Keratinocyte (primary cell): ENCODE measurements at regions not wholly inside any gene's neighbourhood (a gene's known extent, or its start where the extent isn't known, plus 50 kb on each side); places are given as distances from the start of the nearest gene placed in this dataset.

ENCODE experiments used
- DNase-seq: peaks from one replicate; pipeline ENCODE4 v3.0.0-alpha.2; 2011; ENCODE audit warnings: low read depth, missing footprints, low spot score
- FAIRE-seq: peaks from 2 replicates; lab custom pipeline; 2011; peaks lifted over from hg19 to GRCh38; lab: Jason Lieb, UNC
- H2AFZ ChIP-seq: 2 replicates; pipeline ENCODE4 v1.6.0; 2012; ENCODE audit warnings: low read length, control low read depth, inconsistent platforms; ENCODE audit not compliant: control insufficient read depth
- H3K27ac ChIP-seq: 2 replicates; pipeline ENCODE4 v1.5.1; 2011; ENCODE audit warnings: low read length; ENCODE audit not compliant: control insufficient read depth, insufficient read depth
- H3K27me3 ChIP-seq: 3 replicates; pipeline ENCODE4 v1.6.0; 2011; ENCODE audit warnings: low read length; ENCODE audit not compliant: control insufficient read depth, insufficient read depth; ENCODE audit errors: extremely low read depth
- H3K36me3 ChIP-seq, 2 experiments: 2 replicates in 1 of 2; 3 replicates in 1 of 2; pipeline ENCODE4 v1.5.1; 2011; ENCODE audit warnings: low read length in 2 of 2, mild to moderate bottlenecking in 1 of 2; ENCODE audit not compliant: control insufficient read depth in 2 of 2, insufficient read depth in 2 of 2; ENCODE audit errors: extremely low read depth in 1 of 2
- H3K4me1 ChIP-seq: 3 replicates; pipeline ENCODE4 v1.5.1; 2011; ENCODE audit warnings: low read length; ENCODE audit not compliant: control insufficient read depth, insufficient read depth; ENCODE audit errors: extremely low read depth
- H3K4me2 ChIP-seq: 3 replicates; pipeline ENCODE4 v1.6.0; 2011; ENCODE audit warnings: low read depth, low read length; ENCODE audit not compliant: control insufficient read depth, insufficient read depth; ENCODE audit errors: extremely low read depth
- H3K4me3 ChIP-seq, 3 experiments: fragments of 200-600 bp in 1 of 3; sonication (generic) in 1 of 3; 2 replicates in 2 of 3; 3 replicates in 1 of 3; pipeline ENCODE4 v1.5.1; 2011 to 2016; ENCODE audit warnings: low read length in 3 of 3, mild to moderate bottlenecking in 3 of 3, control low read depth in 2 of 3, inconsistent platforms in 1 of 3, low read depth in 1 of 3, mixed read lengths in 1 of 3, mixed run types in 1 of 3, moderate library complexity in 1 of 3; ENCODE audit not compliant: control insufficient read depth in 2 of 3, insufficient read depth in 2 of 3; ENCODE audit errors: extremely low read depth in 1 of 3
- H3K79me2 ChIP-seq: 2 replicates; pipeline ENCODE4 v1.6.0; 2012; ENCODE audit warnings: low read length; ENCODE audit not compliant: control insufficient read depth, insufficient read depth
- H3K9ac ChIP-seq: 3 replicates; pipeline ENCODE4 v1.6.0; 2011; ENCODE audit warnings: low read length; ENCODE audit not compliant: control insufficient read depth, insufficient read depth; ENCODE audit errors: extremely low read depth
- H3K9me1 ChIP-seq: 3 replicates; pipeline ENCODE4 v1.6.0; 2011; ENCODE audit warnings: low read length; ENCODE audit not compliant: control insufficient read depth, insufficient read depth; ENCODE audit errors: extremely low read depth
- H3K9me3 ChIP-seq: 2 replicates; pipeline ENCODE4 v1.5.1; 2012; ENCODE audit warnings: low read depth, low read length; ENCODE audit not compliant: control insufficient read depth
- H4K20me1 ChIP-seq: 3 replicates; pipeline ENCODE4 v1.6.0; 2011; ENCODE audit warnings: low read length; ENCODE audit not compliant: control insufficient read depth, insufficient read depth; ENCODE audit errors: extremely low read depth
- EZH2 ChIP-seq: IDR thresholded peaks from one replicate; pipeline ENCODE4 v1.6.1; 2012; ENCODE audit warnings: inconsistent platforms, mild to moderate bottlenecking, low read length, moderate library complexity
- dilution Hi-C: fragments of 300-500 bp; cut with MboI; formaldehyde crosslinking; loops from one replicate; pipeline ENCODE4 v1.7.0; 2020; ENCODE audit warnings: low sequenced_read_pairs; ENCODE audit not compliant: extremely low pct_ligation_motif_present
- TF ChIP-seq, protein P1 (sequence below), 3 experiments: IDR thresholded peaks in 1 of 3; conservative IDR thresholded peaks in 1 of 3; optimal IDR thresholded peaks in 1 of 3; 2 replicates in 2 of 3; 3 replicates in 1 of 3; pipeline versions ENCODE3 to v1.5.1; 2011; ENCODE audit warnings: low read length in 3 of 3, mild to moderate bottlenecking in 3 of 3, moderate library complexity in 2 of 3, control low read depth in 1 of 3, inconsistent platforms in 1 of 3; ENCODE audit not compliant: insufficient read depth in 2 of 3; ENCODE audit errors: extremely low read depth in 1 of 3

DNA sequence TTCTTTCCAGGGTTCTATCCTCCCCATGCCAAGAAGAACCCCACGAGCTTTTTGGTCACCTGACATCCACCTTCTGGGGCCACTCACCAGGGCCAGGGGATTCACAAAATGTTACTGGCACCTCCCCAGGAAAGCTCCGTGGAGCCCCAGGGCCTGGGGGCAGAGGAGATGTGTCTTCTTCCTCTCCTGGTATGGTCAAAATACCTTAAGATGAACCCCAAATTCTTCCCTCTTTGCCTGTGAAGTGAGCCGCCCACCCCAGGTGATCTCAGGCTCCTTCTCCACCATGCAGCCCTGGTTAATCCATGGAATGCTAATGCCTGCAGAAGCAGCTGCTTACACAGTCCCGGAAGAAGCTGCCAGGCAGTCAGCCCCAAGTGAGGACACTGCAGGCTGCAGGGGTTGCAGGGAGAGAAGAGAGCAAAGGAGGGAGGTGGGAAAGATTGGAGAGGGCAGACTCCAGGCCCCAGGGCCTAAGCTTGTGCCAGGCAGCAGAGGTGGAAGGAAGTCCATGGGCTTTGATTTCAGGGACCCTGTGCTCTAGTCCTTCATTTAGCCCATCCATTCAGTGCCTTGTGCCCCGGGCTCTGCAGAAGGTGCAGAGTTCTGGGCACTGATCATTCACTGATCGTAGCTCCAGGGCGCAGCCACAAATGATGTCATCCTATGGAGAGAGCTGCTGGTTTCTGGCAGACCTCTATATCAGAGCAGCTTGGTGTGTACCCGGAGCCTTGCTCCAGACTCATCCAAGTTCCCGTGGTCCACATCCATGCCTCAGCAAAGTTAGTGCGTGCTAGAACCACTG is 127.9 kb upstream of the NECTIN1 start:
- DNase-seq (no peak), FAIRE-seq (no peak)
- H4K20me1 ChIP-seq: no peaks in the 10 kb centered on the region
- H3K4me2 ChIP-seq: no peak overlapping the region
- H2AFZ ChIP-seq: no peak overlapping the region
- no peak overlapping the region for H3K4me3 ChIP-seq
- no peaks in the 10 kb centered on the region for H3K36me3 ChIP-seq
- H3K9me3 ChIP-seq: no peaks in the 10 kb centered on the region
- H3K27me3 ChIP-seq: peaks cover 8% of the 10 kb centered on the region
- no peak for TF ChIP-seq EZH2
- TF ChIP-seq, protein P1, sequence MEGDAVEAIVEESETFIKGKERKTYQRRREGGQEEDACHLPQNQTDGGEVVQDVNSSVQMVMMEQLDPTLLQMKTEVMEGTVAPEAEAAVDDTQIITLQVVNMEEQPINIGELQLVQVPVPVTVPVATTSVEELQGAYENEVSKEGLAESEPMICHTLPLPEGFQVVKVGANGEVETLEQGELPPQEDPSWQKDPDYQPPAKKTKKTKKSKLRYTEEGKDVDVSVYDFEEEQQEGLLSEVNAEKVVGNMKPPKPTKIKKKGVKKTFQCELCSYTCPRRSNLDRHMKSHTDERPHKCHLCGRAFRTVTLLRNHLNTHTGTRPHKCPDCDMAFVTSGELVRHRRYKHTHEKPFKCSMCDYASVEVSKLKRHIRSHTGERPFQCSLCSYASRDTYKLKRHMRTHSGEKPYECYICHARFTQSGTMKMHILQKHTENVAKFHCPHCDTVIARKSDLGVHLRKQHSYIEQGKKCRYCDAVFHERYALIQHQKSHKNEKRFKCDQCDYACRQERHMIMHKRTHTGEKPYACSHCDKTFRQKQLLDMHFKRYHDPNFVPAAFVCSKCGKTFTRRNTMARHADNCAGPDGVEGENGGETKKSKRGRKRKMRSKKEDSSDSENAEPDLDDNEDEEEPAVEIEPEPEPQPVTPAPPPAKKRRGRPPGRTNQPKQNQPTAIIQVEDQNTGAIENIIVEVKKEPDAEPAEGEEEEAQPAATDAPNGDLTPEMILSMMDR (optimal IDR thresholded peaks at IDR 0.05 in 1 of 3, IDR thresholded peaks at IDR 0.05 in 1 of 3, conservative IDR thresholded peaks at IDR 0.05 in 1 of 3; ENCODE audit: extremely low read depth in 1 of 3, insufficient read depth in 2 of 3, low read length in 3 of 3): no peak
- H3K9ac ChIP-seq: no peak overlapping the region
- dilution Hi-C loops: no loop called here
- peaks cover 4% of the 10 kb centered on the region for H3K9me1 ChIP-seq
- no peaks in the 10 kb centered on the region for H3K79me2 ChIP-seq
- peaks cover 49% of the 10 kb centered on the region for H3K4me1 ChIP-seq
- no peak overlapping the region for H3K27ac ChIP-seq

DNA sequence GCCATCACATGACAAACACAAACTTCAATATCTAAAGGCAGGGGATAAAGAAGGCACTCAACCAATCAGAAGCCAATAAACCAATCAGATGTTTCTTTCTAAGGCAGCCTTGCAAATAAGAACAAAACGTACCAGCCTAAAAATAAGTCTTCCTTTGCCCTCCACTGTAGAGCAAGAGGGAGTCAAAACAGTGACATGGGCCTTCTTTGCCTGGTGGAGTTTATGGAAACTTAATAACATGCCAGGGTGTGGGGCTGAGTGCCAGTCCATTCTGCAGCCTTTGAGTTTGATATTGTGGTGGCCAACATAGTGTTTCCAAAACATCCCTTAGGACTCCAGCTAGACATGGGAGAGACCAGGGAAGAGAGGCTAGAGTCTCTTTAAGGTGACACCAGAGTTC is 126.1 kb upstream of the NECTIN1 start:
- Histone ChIP-seq H3K9me1 (peaks cover 4% of the 10 kb centered on the region), H3K79me2 (no peaks in the 10 kb centered on the region), H3K9ac (no peak overlapping the region), H2AFZ (peak overlapping the region; percentile 39), H3K4me1 (peaks cover 34% of the 10 kb centered on the region), H3K36me3 (no peaks in the 10 kb centered on the region), H3K27me3 (peaks cover 8% of the 10 kb centered on the region), H3K9me3 (no peaks in the 10 kb centered on the region), H3K4me3 (peak overlapping the region in 2 of 3 experiments; percentile 26 to 32), H3K27ac (no peak overlapping the region), H4K20me1 (no peaks in the 10 kb centered on the region), H3K4me2 (peak overlapping the region; percentile 87)
- TF ChIP-seq, protein P1 (optimal IDR thresholded peaks at IDR 0.05 in 1 of 3, IDR thresholded peaks at IDR 0.05 in 1 of 3, conservative IDR thresholded peaks at IDR 0.05 in 1 of 3; ENCODE audit: extremely low read depth in 1 of 3, insufficient read depth in 2 of 3, low read length in 3 of 3): no peak
- TF ChIP-seq EZH2: no peak
- FAIRE-seq (no peak), DNase-seq (no peak)
- dilution Hi-C loops: no loop called here
